VCaP (cell line): ENCODE measurements at regions not wholly inside any gene's neighbourhood (a gene's known extent, or its start where the extent isn't known, plus 50 kb on each side); places are given as distances from the start of the nearest gene placed in this dataset.
"Not testable (repeated sequence)": the region's sequence is repeated elsewhere in the genome, so short reads cannot be mapped to it uniquely, and the experiment has no call there.

ENCODE experiments used
- H3K27ac ChIP-seq: fragments of 450-650 bp; 2 replicates; pipeline ENCODE4 v1.5.1; 2017
- TF ChIP-seq, protein P1 (sequence below): fragments of 450-650 bp; conservative IDR thresholded peaks from 2 replicates; pipeline ENCODE4 v1.5.1; 2017; ENCODE audit warnings: mild to moderate bottlenecking, moderate library complexity

- H3K27ac ChIP-seq = no peak overlapping the region
- TF ChIP-seq, protein P1, sequence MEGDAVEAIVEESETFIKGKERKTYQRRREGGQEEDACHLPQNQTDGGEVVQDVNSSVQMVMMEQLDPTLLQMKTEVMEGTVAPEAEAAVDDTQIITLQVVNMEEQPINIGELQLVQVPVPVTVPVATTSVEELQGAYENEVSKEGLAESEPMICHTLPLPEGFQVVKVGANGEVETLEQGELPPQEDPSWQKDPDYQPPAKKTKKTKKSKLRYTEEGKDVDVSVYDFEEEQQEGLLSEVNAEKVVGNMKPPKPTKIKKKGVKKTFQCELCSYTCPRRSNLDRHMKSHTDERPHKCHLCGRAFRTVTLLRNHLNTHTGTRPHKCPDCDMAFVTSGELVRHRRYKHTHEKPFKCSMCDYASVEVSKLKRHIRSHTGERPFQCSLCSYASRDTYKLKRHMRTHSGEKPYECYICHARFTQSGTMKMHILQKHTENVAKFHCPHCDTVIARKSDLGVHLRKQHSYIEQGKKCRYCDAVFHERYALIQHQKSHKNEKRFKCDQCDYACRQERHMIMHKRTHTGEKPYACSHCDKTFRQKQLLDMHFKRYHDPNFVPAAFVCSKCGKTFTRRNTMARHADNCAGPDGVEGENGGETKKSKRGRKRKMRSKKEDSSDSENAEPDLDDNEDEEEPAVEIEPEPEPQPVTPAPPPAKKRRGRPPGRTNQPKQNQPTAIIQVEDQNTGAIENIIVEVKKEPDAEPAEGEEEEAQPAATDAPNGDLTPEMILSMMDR = no peak
These were observed 624.4 kb downstream of the ADCYAP1 start for GRCh38 chr18:1528964-1529509.

DNA sequence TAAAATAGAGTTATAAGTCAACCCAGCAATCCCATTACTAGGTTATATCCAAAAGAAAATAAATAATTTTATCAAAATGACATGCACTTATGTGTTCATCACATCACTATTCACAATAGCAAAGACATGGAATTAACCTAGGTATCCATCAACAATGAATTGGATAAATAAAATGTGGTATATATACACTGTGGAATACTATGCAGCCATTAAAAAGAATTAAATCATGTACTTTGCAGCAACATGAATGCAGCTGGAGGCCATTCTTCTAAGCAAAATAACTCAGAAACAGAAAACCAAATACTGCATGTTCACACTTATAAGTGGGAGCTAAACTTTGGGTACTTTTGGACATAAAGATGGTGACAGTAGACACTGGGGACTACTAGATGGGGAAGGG lies 626.0 kb downstream of the ADCYAP1 start:
- TF ChIP-seq, protein P1 = no peak
- no peak overlapping the region for H3K27ac ChIP-seq

GRCh38 chr18:1539276-1539675 lies 634.6 kb downstream of the ADCYAP1 start:
- H3K27ac ChIP-seq = no peak overlapping the region
- TF ChIP-seq, protein P1 = no peak

DNA sequence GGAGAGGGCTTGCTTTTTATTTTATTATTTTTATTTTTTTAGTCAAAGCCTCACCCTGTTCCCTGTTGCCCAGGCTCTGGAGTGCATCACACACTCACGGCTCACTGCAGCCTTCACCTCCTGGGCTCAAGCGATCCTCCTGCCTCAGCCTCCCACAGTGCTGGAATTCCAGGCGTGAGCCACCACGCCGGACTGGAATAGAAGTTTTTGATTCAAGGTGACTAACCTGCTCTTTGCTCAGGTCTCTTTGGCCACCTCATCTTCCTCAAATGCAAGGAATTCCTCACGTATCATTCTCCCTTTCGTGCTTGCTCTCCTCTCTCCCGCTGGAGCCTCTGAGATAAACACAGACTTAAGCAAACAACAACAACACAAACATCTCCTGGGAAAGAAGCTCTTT lies 636.8 kb downstream of the ADCYAP1 start:
- no peak overlapping the region for H3K27ac ChIP-seq
- TF ChIP-seq, protein P1 = no peak

DNA sequence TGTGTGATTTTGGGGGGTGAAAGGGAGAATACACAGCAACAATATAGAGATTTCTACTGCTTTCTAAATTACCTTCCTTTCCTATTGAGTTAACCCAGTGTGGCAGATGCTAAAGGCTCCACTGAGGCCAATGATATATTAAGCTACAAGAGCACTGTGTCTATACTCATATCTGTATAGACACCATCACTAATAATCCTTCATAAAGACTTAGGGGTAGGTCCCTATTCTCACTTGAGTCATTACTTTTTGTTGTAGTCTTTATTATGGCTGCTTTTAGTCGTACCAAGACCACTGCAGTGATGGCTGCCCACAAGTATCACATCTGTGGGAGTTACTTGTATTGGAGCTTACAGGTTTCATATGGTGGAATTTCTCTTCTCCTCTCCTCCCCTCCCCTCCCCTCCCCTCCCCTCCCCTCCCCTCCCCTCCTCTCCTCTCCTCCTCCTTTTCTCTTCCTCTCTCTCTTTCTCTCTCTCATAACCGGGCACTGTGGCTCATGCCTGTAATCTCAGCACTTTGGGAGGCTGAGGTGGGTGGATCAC lies 637.6 kb downstream of the ADCYAP1 start:
- TF ChIP-seq, protein P1 = no peak

GRCh38 chr18:1544016-1544415 lies 639.3 kb downstream of the ADCYAP1 start:
- TF ChIP-seq, protein P1 = no peak
- H3K27ac ChIP-seq = no peak overlapping the region

More for the DNA sequence above, 637.6 kb downstream of the ADCYAP1 start:
- no peak overlapping the region for H3K27ac ChIP-seq

DNA sequence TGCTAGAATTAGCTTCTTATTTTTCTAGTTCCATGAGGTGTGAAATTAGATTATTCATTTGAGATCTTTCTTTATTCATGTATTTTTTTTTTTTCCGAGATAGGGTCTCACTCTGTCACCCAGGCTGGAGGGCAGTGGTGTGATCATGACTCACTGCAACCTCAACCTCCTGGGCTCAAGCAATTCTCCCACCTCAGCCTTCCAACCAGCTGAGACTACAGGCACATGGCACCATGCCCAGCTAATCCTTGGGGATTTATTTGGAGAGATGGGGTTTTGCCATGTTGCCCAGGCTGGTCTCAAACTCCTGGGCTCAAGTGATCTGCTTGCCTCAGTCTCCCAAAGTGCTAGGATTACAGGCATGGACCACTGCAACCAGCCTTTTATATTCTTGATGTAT lies 653.0 kb downstream of the ADCYAP1 start:
- not testable (repeated sequence) for H3K27ac ChIP-seq

DNA sequence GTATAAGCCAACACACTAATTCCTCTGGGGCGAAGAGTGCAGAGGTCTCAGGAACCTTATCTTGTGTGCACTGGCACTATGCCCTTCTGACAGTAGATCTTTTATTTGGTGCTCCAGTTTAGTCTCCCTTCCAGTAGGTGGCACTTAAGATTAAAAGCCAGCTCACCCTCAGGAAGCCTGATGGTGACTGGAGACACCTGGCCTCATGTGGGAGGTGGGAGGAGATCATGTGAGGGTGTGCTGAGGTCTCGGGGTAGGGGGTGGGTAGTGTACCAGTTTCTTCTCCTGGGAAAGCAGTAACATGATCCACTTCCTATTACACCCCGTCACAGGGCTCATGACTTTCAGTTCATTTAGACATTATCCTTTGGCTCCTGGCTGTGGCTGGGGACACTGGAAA lies 654.9 kb downstream of the ADCYAP1 start:
- TF ChIP-seq, protein P1 = peak; percentile 27; the same call in 1 of the 2 replicates
- no peak overlapping the region for H3K27ac ChIP-seq
